ENCODE measurements at regions not wholly inside any gene's neighbourhood (a gene's known extent, or its start where the extent isn't known, plus 50 kb on each side); places are given as distances from the start of the nearest gene placed in this dataset.
"Not testable (repeated sequence)": the region's sequence is repeated elsewhere in the genome, so short reads cannot be mapped to it uniquely, and the experiment has no call there.

- H3K4me3 Mint-ChIP-seq = no peak overlapping the region
- H3K4me1 Mint-ChIP-seq (ENCODE audit: low read depth) = no peaks in the 10 kb centered on the region
- no peak overlapping the region for H3K27ac Mint-ChIP-seq
Observed at GRCh38 chrX:9390121-9390520, 74.7 kb upstream of the TBL1X start.

GRCh38 chrX:9390693-9391368 lies 74.0 kb upstream of the TBL1X start:
- Mint-ChIP-seq H3K4me1 (ENCODE audit: low read depth) (no peaks in the 10 kb centered on the region), H3K27me3 (no peaks in the 10 kb centered on the region), H3K36me3 (ENCODE audit: low read depth) (no peaks in the 10 kb centered on the region), H3K9me3 (no peaks in the 10 kb centered on the region), H3K4me3 (no peak overlapping the region), H3K27ac (no peak overlapping the region)

More at GRCh38 chrX:9390121-9390520, 74.7 kb upstream of the TBL1X start:
- Mint-ChIP-seq H3K36me3 (ENCODE audit: low read depth) (no peaks in the 10 kb centered on the region), H3K27me3 (no peaks in the 10 kb centered on the region), H3K9me3 (no peaks in the 10 kb centered on the region)

GRCh38 chrX:9392445-9392844 lies 72.4 kb upstream of the TBL1X start:
- H3K9me3 Mint-ChIP-seq = no peaks in the 10 kb centered on the region
- H3K4me3 Mint-ChIP-seq = no peak overlapping the region
- H3K36me3 Mint-ChIP-seq (ENCODE audit: low read depth) = no peaks in the 10 kb centered on the region

GRCh38 chrX:9393571-9393970 lies 71.3 kb upstream of the TBL1X start:
- no peaks in the 10 kb centered on the region for H3K9me3 Mint-ChIP-seq
- H3K4me1 Mint-ChIP-seq (ENCODE audit: low read depth) = no peaks in the 10 kb centered on the region
- H3K36me3 Mint-ChIP-seq (ENCODE audit: low read depth) = no peaks in the 10 kb centered on the region
- H3K27me3 Mint-ChIP-seq = no peaks in the 10 kb centered on the region
- no peak overlapping the region for H3K27ac Mint-ChIP-seq
- H3K4me3 Mint-ChIP-seq = no peak overlapping the region

More at GRCh38 chrX:9392445-9392844, 72.4 kb upstream of the TBL1X start:
- H3K4me1 Mint-ChIP-seq (ENCODE audit: low read depth) = no peaks in the 10 kb centered on the region
- no peaks in the 10 kb centered on the region for H3K27me3 Mint-ChIP-seq
- H3K27ac Mint-ChIP-seq = no peak overlapping the region

- Mint-ChIP-seq H3K9me3 (no peaks in the 10 kb centered on the region), H3K36me3 (ENCODE audit: low read depth) (no peaks in the 10 kb centered on the region), H3K27me3 (no peaks in the 10 kb centered on the region), H3K27ac (no peak overlapping the region), H3K4me3 (no peak overlapping the region), H3K4me1 (ENCODE audit: low read depth) (no peaks in the 10 kb centered on the region)
Observed at GRCh38 chrX:9394212-9394611, 70.6 kb upstream of the TBL1X start.

GRCh38 chrX:9396930-9397329 lies 67.9 kb upstream of the TBL1X start:
- Mint-ChIP-seq H3K27me3 (no peaks in the 10 kb centered on the region), H3K36me3 (ENCODE audit: low read depth) (no peaks in the 10 kb centered on the region), H3K4me1 (ENCODE audit: low read depth) (no peaks in the 10 kb centered on the region), H3K27ac (no peak overlapping the region), H3K9me3 (no peaks in the 10 kb centered on the region), H3K4me3 (no peak overlapping the region)

- no peak overlapping the region for H3K4me3 Mint-ChIP-seq
- no peaks in the 10 kb centered on the region for H3K27me3 Mint-ChIP-seq
- H3K9me3 Mint-ChIP-seq = no peaks in the 10 kb centered on the region
- no peaks in the 10 kb centered on the region for H3K4me1 Mint-ChIP-seq (ENCODE audit: low read depth)
- no peaks in the 10 kb centered on the region for H3K36me3 Mint-ChIP-seq (ENCODE audit: low read depth)
- H3K27ac Mint-ChIP-seq = no peak overlapping the region
Observed at GRCh38 chrX:9401051-9401450, 63.8 kb upstream of the TBL1X start.

GRCh38 chrX:9403374-9403773 lies 61.5 kb upstream of the TBL1X start:
- Mint-ChIP-seq H3K9me3 (no peaks in the 10 kb centered on the region), H3K4me1 (ENCODE audit: low read depth) (no peaks in the 10 kb centered on the region), H3K27ac (no peak overlapping the region), H3K27me3 (no peaks in the 10 kb centered on the region), H3K4me3 (no peak overlapping the region), H3K36me3 (ENCODE audit: low read depth) (no peaks in the 10 kb centered on the region)

GRCh38 chrX:9405635-9406034 lies 59.2 kb upstream of the TBL1X start:
- not testable (repeated sequence) for H3K27me3 Mint-ChIP-seq; H3K27ac Mint-ChIP-seq; H3K4me1 Mint-ChIP-seq (ENCODE audit: low read depth); H3K36me3 Mint-ChIP-seq (ENCODE audit: low read depth); H3K4me3 Mint-ChIP-seq; H3K9me3 Mint-ChIP-seq

- H3K9me3 Mint-ChIP-seq; H3K4me1 Mint-ChIP-seq (ENCODE audit: low read depth): not testable (repeated sequence)
Observed at GRCh38 chrX:9410889-9411288, 54.0 kb upstream of the TBL1X start.

GRCh38 chrX:9411682-9412081 lies 53.2 kb upstream of the TBL1X start:
- H3K4me3 Mint-ChIP-seq; H3K36me3 Mint-ChIP-seq (ENCODE audit: low read depth); H3K27me3 Mint-ChIP-seq; H3K27ac Mint-ChIP-seq; H3K4me1 Mint-ChIP-seq (ENCODE audit: low read depth); H3K9me3 Mint-ChIP-seq: not testable (repeated sequence)

More at GRCh38 chrX:9410889-9411288, 54.0 kb upstream of the TBL1X start:
- not testable (repeated sequence) for H3K27me3 Mint-ChIP-seq; H3K27ac Mint-ChIP-seq; H3K4me3 Mint-ChIP-seq; H3K36me3 Mint-ChIP-seq (ENCODE audit: low read depth)

- Mint-ChIP-seq H3K27ac (no peak overlapping the region), H3K4me3 (no peak overlapping the region), H3K27me3 (no peaks in the 10 kb centered on the region), H3K9me3 (peaks cover 3% of the 10 kb centered on the region), H3K36me3 (ENCODE audit: low read depth) (no peaks in the 10 kb centered on the region), H3K4me1 (ENCODE audit: low read depth) (no peaks in the 10 kb centered on the region)
Observed at GRCh38 chrX:9414416-9414815, 50.4 kb upstream of the TBL1X start.
